IMR-90 (cell line): ENCODE measurements at regions not wholly inside any gene's neighbourhood (a gene's known extent, or its start where the extent isn't known, plus 50 kb on each side); places are given as distances from the start of the nearest gene placed in this dataset.

Source experiments
- ATAC-seq: fragments of 200-7000 bp; cut with Tn5 transposase; 2 replicates; pipeline ENCODE4 v1.9.1; 2020; ENCODE audit warnings: low read depth, mild to moderate bottlenecking, moderate library complexity
- BruUV-seq: library from RNA; stranded (reverse); fragments of 400-500 nt; replicated peaks from 2 replicates; lab custom pipeline; 2021; lab: Mats Ljungman, UMichigan
- CTCF ChIA-PET: fragments of 300-600 bp; formaldehyde crosslinking; extraction: SDS; loops from one replicate; lab custom pipeline; 2021; ENCODE audit warnings: antibody characterized with exemption; lab: Yijun Ruan, JAX
- POLR2A ChIA-PET: fragments of 300-600 bp; sonication (Branson Sonifier 250); formaldehyde crosslinking; loops from one replicate; lab custom pipeline; 2022; ENCODE audit warnings: antibody characterized with exemption; ENCODE audit not compliant: unreplicated experiment; lab: Charles Lee
- DNase-seq: peaks from one replicate; pipeline ENCODE4 v3.0.0; 2013
- H2AFZ ChIP-seq: replicated peaks from 2 replicates; pipeline ENCODE3; 2013; ENCODE audit warnings: low read length, mild to moderate bottlenecking; ENCODE audit not compliant: poor library complexity
- H2AK5ac ChIP-seq: 2 replicates; pipeline ENCODE4 v1.6.1; 2013; ENCODE audit warnings: low read depth, low read length, inconsistent platforms
- H2AK9ac ChIP-seq: replicated peaks from 2 replicates; pipeline ENCODE3; 2013; ENCODE audit warnings: mild to moderate bottlenecking, low read depth, low read length, moderate library complexity; ENCODE audit not compliant: poor library complexity
- H2BK120ac ChIP-seq: 2 replicates; pipeline ENCODE4 v1.6.1; 2013; ENCODE audit warnings: low read depth, low read length, inconsistent platforms
- H2BK15ac ChIP-seq: 3 replicates; pipeline ENCODE4 v1.6.1; 2013; ENCODE audit warnings: low read depth, low read length, inconsistent platforms
- H2BK20ac ChIP-seq: 2 replicates; pipeline ENCODE4 v1.6.1; 2013; ENCODE audit warnings: low read depth, mild to moderate bottlenecking, inconsistent platforms, low read length, moderate library complexity
- H2BK5ac ChIP-seq: 2 replicates; pipeline ENCODE4 v1.6.1; 2013; ENCODE audit warnings: mild to moderate bottlenecking, low read depth, low read length, inconsistent platforms; ENCODE audit not compliant: poor library complexity, severe bottlenecking
- H3K14ac ChIP-seq: replicated peaks from 2 replicates; pipeline ENCODE4 v1.6.1; 2013; ENCODE audit warnings: low read depth, low read length, inconsistent platforms
- H3K18ac ChIP-seq: 2 replicates; pipeline ENCODE4 v1.6.1; 2013; ENCODE audit warnings: low read depth, low read length, control low read depth
- H3K23ac ChIP-seq: 2 replicates; pipeline ENCODE4 v1.6.1; 2013; ENCODE audit warnings: low read depth, low read length, inconsistent platforms
- H3K27ac ChIP-seq: 2 replicates; pipeline ENCODE4 v1.5.1; 2013; ENCODE audit warnings: mild to moderate bottlenecking, control low read depth, low read length; ENCODE audit not compliant: insufficient read depth
- H3K27me3 ChIP-seq: 2 replicates; pipeline ENCODE4 v1.6.1; 2013; ENCODE audit warnings: low read length; ENCODE audit not compliant: control insufficient read depth, insufficient read depth
- H3K36me3 ChIP-seq: 2 replicates; pipeline ENCODE4 v1.6.1; 2013; ENCODE audit warnings: low read length, mixed read lengths; ENCODE audit not compliant: control insufficient read depth, insufficient read depth
- H3K4ac ChIP-seq: 2 replicates; pipeline ENCODE4 v1.6.1; 2013; ENCODE audit warnings: low read depth, low read length, inconsistent platforms
- H3K4me1 ChIP-seq: 2 replicates; pipeline ENCODE4 v1.6.1; 2013; ENCODE audit warnings: low read length, mixed read lengths; ENCODE audit not compliant: control insufficient read depth, insufficient read depth
- H3K4me2 ChIP-seq: 2 replicates; pipeline ENCODE4 v1.6.1; 2013; ENCODE audit warnings: low read depth, mild to moderate bottlenecking, control low read depth, low read length, moderate library complexity
- H3K4me3 ChIP-seq: 2 replicates; pipeline ENCODE4 v1.5.1; 2013; ENCODE audit warnings: low read depth, mild to moderate bottlenecking, control low read depth, low read length, moderate library complexity; ENCODE audit not compliant: insufficient read depth
- H3K56ac ChIP-seq: 2 replicates; pipeline ENCODE4 v1.6.1; 2013; ENCODE audit warnings: low read length, inconsistent platforms; ENCODE audit not compliant: insufficient read depth; ENCODE audit errors: extremely low read depth
- H3K79me1 ChIP-seq, 2 experiments: 2 replicates each; pipeline ENCODE4 v1.6.1; 2013; ENCODE audit warnings: low read length in 2 of 2, inconsistent platforms in 1 of 2, low read depth in 1 of 2
- H3K9ac ChIP-seq: 2 replicates; pipeline ENCODE4 v1.6.1; 2013; ENCODE audit warnings: low read depth, low read length, control low read depth
- H3K9me1 ChIP-seq: 2 replicates; pipeline ENCODE4 v1.6.1; 2013; ENCODE audit warnings: low read length, inconsistent platforms; ENCODE audit not compliant: insufficient read depth
- H3K9me3 ChIP-seq: 2 replicates; pipeline ENCODE4 v1.6.1; 2013; ENCODE audit warnings: low read length; ENCODE audit not compliant: control insufficient read depth, insufficient read depth
- H4K20me1 ChIP-seq: 2 replicates; pipeline ENCODE4 v1.6.1; 2013; ENCODE audit warnings: low read length, inconsistent platforms; ENCODE audit not compliant: insufficient read depth
- H4K5ac ChIP-seq: 2 replicates; pipeline ENCODE4 v1.6.1; 2013; ENCODE audit warnings: mild to moderate bottlenecking, low read depth, low read length, control low read depth
- H4K8ac ChIP-seq, 2 experiments: 2 replicates each; pipeline ENCODE4 v1.6.1; 2013; ENCODE audit warnings: low read depth in 2 of 2, low read length in 2 of 2, control low read depth in 1 of 2, inconsistent platforms in 1 of 2
- H4K91ac ChIP-seq: 2 replicates; pipeline ENCODE4 v1.6.1; 2013; ENCODE audit warnings: low read depth, low read length, inconsistent platforms; ENCODE audit not compliant: insufficient read depth
- CEBPB ChIP-seq: IDR thresholded peaks from 2 replicates; pipeline ENCODE4 v1.6.1; 2012; ENCODE audit warnings: low read depth, low read length, improper control_type of control experiment
- SMC3 ChIP-seq: fragments of 150-350 bp; IDR thresholded peaks from 2 replicates; pipeline ENCODE4 v1.6.1; 2016; ENCODE audit warnings: low read depth, mild to moderate bottlenecking, antibody characterized with exemption, low read length, moderate library complexity
- WGBS, 2 experiments: methylation state at CpG; one replicate each; pipeline versions ENCODE4 v1.1.5 to v1.1.7; 2013; ENCODE audit warnings: missing lambda C conversion rate in 2 of 2; ENCODE audit not compliant: insufficient read length in 1 of 2; ENCODE audit errors: extremely low coverage in 2 of 2; 5-methylcytosine and 5-hydroxymethylcytosine counted together
- dilution Hi-C: fragments of 300-500 bp; cut with HindIII; formaldehyde crosslinking; loops from one replicate; pipeline ENCODE4 v1.14.3; 2018; ENCODE audit warnings: low sequenced_read_pairs; ENCODE audit not compliant: unreplicated experiment
- in situ Hi-C: fragments of 300-500 bp; cut with MboI; formaldehyde crosslinking; loops from 3 replicates; pipeline ENCODE4 v1.14.3; 2019; ENCODE audit warnings: low sequenced_read_pairs, inconsistent platforms, mixed read lengths
- intact Hi-C: fragments of 100-400 bp; cut with micrococcal nuclease; formaldehyde crosslinking; loops from 2 replicates; pipeline ENCODE4 v1.10.0; 2022

DNA sequence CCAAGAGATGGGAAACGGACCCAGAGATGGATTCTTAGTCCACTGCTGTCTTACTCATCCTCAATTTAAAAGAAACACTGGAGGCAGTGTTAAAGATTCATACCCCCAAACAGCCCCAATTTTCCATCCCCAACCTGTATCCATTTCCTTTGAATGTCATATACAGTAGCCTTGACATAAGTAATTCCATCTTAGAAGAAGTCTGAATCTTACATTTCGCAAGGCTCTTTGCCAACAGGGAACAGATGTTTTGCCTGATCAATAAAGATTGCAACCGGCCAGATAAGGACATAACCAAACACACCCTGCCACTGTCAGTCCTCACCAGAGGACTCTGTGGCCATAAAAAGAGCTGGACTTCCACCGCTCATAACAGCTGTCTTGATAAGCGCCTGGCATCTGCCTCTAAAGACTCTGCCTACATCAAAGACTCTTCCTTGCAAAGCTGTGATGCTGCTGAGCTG is 59.0 kb upstream of the MED9 start:
- H4K91ac ChIP-seq, result peak overlapping the region; percentile 35; the same call in 1 of the 2 replicates
- peaks cover 21% of the 10 kb centered on the region for H3K4me1 ChIP-seq
- no peaks in the 10 kb centered on the region for H3K79me1 ChIP-seq
- no peak overlapping the region for H3K56ac ChIP-seq
- ATAC-seq, result no peak
- in situ Hi-C loops, result no loop called here
- H2AK9ac ChIP-seq, result no peak overlapping the region
- H3K14ac ChIP-seq, result peak overlapping the region; percentile 11; the same call in 1 of the 2 replicates
- no peak overlapping the region for H3K18ac ChIP-seq
- TF ChIP-seq CEBPB (0 out of 2 replicates have a peak, but pooled peaks have one; percentile 8), SMC3 (no peak)
- WGBS, 2 experiments, result 86% methylated on average over 4 of the region's 5 CpGs; no CpG with 5 or more reads in 1 of the 2 experiments
- no peak overlapping the region for H4K8ac ChIP-seq
- dilution Hi-C loops, result no loop called here
- H3K9me1 ChIP-seq, result peaks cover 14% of the 10 kb centered on the region
- no peaks in the 10 kb centered on the region for H4K20me1 ChIP-seq
- H3K27me3 ChIP-seq, result no peaks in the 10 kb centered on the region
- H3K9me3 ChIP-seq, result no peaks in the 10 kb centered on the region; the same call in 1 of the 2 replicates
- peak overlapping the region; percentile 61; the same call in 2 of the 3 replicates for H2BK15ac ChIP-seq
- H3K36me3 ChIP-seq, result no peaks in the 10 kb centered on the region
- H2AK5ac ChIP-seq, result peak overlapping the region; percentile 27; the same call in 1 of the 2 replicates
- POLR2A ChIA-PET, result interaction anchor here (0.6 kb wide), 1 partner anchor 18 kb away, joined by 4 read pairs; no protein-coding TSS in a partner anchor
- H3K23ac ChIP-seq, result no peak overlapping the region
- peak overlapping the region; percentile 58 for H2BK120ac ChIP-seq
- no peak overlapping the region for H3K4me2 ChIP-seq
- no peak overlapping the region for H2BK5ac ChIP-seq
- peak overlapping the region; percentile 54 for H2AFZ ChIP-seq
- CTCF ChIA-PET, result no interaction called here
- no peak overlapping the region for H4K5ac ChIP-seq
- H3K27ac ChIP-seq, result no peak overlapping the region
- H3K9ac ChIP-seq, result no peak overlapping the region
- H2BK20ac ChIP-seq, result peak overlapping the region; percentile 97
- intact Hi-C loops, result no loop called here
- no TSS peak for BruUV-seq
- no peak overlapping the region for H3K4me3 ChIP-seq
- no peak for DNase-seq
- peak overlapping the region; percentile 17; the same call in 1 of the 2 replicates for H3K4ac ChIP-seq
